K562 (cell line): ENCODE measurements at regions not wholly inside any gene's neighbourhood (a gene's known extent, or its start where the extent isn't known, plus 50 kb on each side); places are given as distances from the start of the nearest gene placed in this dataset.

Source experiments
- OTX1 ChIP-seq: fragments of 450-650 bp; formaldehyde crosslinking; IDR thresholded peaks from 2 replicates; pipeline ENCODE4 v1.4.0; 2022; ENCODE audit warnings: mild to moderate bottlenecking
- ZNF3 ChIP-seq: fragments of 250-450 bp; sonication (Bioruptor Pico); IDR thresholded peaks from 2 replicates; pipeline ENCODE4 v1.5.0; 2021; ENCODE audit warnings: mild to moderate bottlenecking, moderate library complexity

GRCh38 chr1:5274527-5274926, 620.1 kb downstream of the AJAP1 start:
- TF ChIP-seq OTX1 (CRISPR knock-in tag) (no peak), ZNF3 (CRISPR knock-in tag) (no peak)
